ENCODE measurements at regions not wholly inside any gene's neighbourhood (a gene's known extent, or its start where the extent isn't known, plus 50 kb on each side); places are given as distances from the start of the nearest gene placed in this dataset.

DNA sequence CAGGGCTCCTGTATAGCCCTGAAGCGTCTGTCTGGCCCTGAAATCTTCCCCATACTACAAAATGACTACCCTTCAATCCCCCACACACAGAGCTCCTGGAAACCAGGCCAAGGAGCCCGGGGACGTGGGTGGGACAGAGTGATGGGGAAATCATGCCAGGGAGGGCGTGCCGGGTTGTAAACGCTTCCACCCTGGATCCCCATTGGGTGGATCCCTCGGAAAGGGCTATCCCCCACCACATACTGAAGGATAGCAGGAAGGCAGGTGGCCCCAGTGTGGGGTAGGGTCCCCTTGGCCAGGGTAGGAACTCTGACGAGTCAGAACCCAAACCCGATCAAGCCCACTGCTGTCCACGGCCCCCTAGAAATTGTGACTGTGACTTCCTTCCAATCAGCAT lies 91.7 kb downstream of the INHBB start:
- Histone ChIP-seq H3K4me1 (peaks cover 0 to 12% (median 6%) of the 10 kb centered on the region in 3 donors), H3K9me3 (no peaks in the 10 kb centered on the region), H3K27me3 (peaks cover 62% of the 10 kb centered on the region), H3K27ac (no peak overlapping the region), H3K36me3 (no peaks in the 10 kb centered on the region), H3K4me3 (no peak overlapping the region)
- no peak for TF ChIP-seq POLR2AphosphoS5 (IDR thresholded peaks at IDR 0.05)
- 53% methylated on average over 3 of the region's 10 CpGs; no CpG with 5 or more reads in 1 of the 2 donors for WGBS, 2 donors (ENCODE audit: low coverage in 1 of 2)
- no peak for ATAC-seq

DNA sequence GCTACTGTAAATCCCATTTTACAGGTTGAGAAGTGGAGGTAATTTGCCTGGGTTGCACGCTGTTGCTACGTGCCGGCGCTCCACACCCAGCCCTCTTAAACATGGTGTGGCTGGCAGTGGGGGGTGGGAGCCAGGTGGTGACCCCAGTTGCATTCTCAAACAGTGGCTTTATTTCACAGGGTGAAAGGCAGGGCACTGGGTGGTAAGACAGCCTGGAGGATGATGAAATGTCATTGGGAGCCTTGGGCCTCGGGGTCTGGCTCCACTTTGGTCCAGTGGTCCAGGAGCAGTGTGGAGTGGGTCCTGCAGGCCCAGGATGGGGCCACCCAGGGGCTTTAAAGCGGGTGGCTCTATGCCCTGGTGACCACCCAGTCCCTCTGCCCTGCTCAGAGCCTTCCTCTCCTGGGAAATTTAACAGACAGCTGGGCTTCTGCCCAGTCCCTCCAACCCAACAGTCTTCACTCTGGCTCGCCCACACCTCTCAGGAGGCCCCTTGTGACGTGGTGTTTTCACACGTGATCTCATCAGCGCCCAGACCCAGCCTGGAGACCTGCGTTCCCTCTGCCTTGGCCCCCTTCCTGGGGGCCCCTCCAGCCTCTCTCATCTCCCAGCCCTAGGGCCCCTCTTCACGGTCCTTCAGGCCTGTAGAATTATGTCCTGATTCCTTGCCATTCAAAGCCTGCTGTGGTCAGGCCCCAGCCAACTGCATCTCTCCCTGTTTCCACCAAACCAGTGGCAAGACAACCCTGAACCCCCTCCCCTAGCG lies 92.5 kb downstream of the INHBB start:
- TF ChIP-seq POLR2A (IDR thresholded peaks at IDR 0.05) (no peak), POLR2AphosphoS5 (IDR thresholded peaks at IDR 0.05) (no peak), EP300 (IDR thresholded peaks at IDR 0.05) (no peak)
- Histone ChIP-seq H3K27me3 (peaks cover 66% of the 10 kb centered on the region), H3K9me3 (no peaks in the 10 kb centered on the region), H3K4me1 (peaks cover 0 to 18% (median 11%) of the 10 kb centered on the region in 3 donors), H3K27ac (no peak overlapping the region), H3K4me3 (no peak overlapping the region), H3K36me3 (no peaks in the 10 kb centered on the region)
- ATAC-seq: no peak
- 81 to 92% methylated on average over 6 to 7 of the region's 13 CpGs for WGBS, 2 donors (ENCODE audit: low coverage in 1 of 2)

DNA sequence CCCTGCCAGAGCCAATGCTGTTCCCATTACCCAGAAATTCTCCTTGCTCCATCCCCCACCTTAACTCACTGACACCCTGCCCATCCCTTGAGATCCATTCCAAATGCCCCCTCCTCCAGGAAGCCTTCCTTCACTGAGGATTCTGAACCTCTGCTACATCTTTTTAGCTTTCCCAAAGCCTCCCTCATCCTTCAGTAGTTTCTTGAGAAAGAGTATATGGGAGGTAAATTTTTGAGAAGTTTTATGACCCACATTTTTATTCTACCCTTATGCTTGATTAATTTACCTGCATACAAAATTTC lies 93.1 kb downstream of the INHBB start:
- Histone ChIP-seq H3K27me3 (peaks cover 66% of the 10 kb centered on the region), H3K4me3 (no peak overlapping the region)
- no peak for TF ChIP-seq POLR2AphosphoS5 (IDR thresholded peaks at IDR 0.05)
- TF ChIP-seq, protein P1, sequence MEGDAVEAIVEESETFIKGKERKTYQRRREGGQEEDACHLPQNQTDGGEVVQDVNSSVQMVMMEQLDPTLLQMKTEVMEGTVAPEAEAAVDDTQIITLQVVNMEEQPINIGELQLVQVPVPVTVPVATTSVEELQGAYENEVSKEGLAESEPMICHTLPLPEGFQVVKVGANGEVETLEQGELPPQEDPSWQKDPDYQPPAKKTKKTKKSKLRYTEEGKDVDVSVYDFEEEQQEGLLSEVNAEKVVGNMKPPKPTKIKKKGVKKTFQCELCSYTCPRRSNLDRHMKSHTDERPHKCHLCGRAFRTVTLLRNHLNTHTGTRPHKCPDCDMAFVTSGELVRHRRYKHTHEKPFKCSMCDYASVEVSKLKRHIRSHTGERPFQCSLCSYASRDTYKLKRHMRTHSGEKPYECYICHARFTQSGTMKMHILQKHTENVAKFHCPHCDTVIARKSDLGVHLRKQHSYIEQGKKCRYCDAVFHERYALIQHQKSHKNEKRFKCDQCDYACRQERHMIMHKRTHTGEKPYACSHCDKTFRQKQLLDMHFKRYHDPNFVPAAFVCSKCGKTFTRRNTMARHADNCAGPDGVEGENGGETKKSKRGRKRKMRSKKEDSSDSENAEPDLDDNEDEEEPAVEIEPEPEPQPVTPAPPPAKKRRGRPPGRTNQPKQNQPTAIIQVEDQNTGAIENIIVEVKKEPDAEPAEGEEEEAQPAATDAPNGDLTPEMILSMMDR (IDR thresholded peaks at IDR 0.05): no peak
- no peak for TF ChIP-seq EP300 (IDR thresholded peaks at IDR 0.05)
- no peak for TF ChIP-seq POLR2A (IDR thresholded peaks at IDR 0.05)

DNA sequence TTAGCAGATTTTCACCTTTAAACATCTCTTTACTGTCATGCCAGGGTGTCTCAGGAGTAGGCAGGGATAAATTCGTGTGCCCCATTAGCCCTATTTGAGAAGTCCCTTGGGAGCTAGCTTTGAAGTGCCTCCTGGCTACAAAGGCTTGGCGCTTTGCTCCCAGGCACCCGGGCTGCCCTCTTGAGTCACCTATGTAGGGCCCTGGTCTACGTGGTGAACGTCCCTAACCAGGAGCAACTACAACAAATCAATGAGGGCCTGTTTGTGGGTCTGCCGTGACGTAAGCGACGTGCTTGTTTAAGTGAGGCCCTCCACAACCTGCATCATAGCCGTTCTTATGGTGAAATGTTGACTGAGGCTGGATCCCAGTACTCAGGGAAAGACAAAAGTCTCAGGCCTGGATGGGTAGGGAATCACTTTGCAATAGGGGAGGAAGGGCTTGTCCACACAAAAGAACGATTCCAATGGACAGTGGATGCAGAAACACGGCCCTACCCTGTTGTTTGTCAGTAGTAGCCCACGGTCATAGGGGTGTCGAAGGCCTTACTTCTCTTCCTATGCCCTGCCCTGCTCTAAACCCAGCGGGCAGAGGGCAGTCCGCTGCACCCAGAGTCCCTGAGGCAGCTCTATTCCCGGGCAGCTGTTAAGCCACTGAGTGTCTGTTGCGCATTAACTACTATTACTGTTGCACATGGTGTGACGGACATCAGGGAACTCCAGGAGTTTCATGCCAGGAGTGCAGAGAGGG lies 93.9 kb downstream of the INHBB start:
- Histone ChIP-seq H3K4me1 (peaks cover 0 to 18% (median 11%) of the 10 kb centered on the region in 3 donors), H3K36me3 (no peaks in the 10 kb centered on the region), H3K27me3 (peaks cover 70% of the 10 kb centered on the region), H3K4me3 (no peak overlapping the region), H3K9me3 (no peaks in the 10 kb centered on the region), H3K27ac (no peak overlapping the region)
- ATAC-seq: no peak
- TF ChIP-seq POLR2AphosphoS5 (IDR thresholded peaks at IDR 0.05): no peak
- no peak for TF ChIP-seq EP300 (IDR thresholded peaks at IDR 0.05)
- TF ChIP-seq POLR2A (IDR thresholded peaks at IDR 0.05): no peak
- TF ChIP-seq, protein P1 (IDR thresholded peaks at IDR 0.05): no peak
- whole genome bisulfite sequencing, 2 donors (ENCODE audit: low coverage in 1 of 2): 89% methylated on average over 4 of the region's 19 CpGs; no CpG with 5 or more reads in 1 of the 2 donors

More for the DNA sequence above, 93.1 kb downstream of the INHBB start:
- H3K27ac ChIP-seq: no peak overlapping the region
- no peaks in the 10 kb centered on the region for H3K36me3 ChIP-seq
- H3K9me3 ChIP-seq: no peaks in the 10 kb centered on the region
- no peak for ATAC-seq
- peaks cover 0 to 18% (median 11%) of the 10 kb centered on the region in 3 donors for H3K4me1 ChIP-seq

DNA sequence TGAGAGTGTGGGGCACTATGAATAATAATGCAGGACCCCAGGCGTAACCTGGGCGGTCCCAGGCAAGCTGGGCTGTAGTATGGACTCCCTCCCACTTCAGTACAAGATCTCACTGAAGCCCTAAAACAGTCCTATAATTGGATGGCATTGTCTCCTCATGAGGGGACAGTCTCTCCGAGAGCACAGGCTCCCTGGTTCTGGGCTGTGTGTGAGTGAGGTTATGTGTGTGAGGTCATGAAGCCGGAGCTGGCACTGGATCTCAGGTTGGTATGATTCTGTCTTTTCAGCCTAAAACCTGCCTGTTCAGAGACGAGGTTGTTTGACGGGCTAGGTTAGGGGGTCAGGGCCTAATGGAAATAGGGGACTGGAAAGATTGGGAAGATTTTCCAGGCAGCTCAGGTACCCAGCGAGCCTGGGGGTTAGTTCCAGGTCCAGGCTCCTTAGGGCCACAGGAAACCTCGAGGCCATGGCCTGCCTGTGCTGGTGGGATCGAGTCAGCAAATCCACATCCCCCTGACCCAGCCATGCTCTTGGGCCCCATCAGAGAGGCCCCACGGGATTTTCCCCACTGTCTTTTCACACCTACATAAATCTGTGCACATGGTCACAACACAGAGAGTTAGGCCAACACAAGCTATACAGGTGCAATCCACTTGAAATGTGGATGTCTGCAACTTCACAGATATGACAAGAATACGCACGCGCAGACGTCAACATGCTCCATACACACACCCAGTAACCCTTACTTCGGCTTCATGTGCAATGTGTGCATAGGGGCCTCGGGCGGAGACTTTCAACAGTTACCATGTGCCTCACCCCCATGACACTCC lies 94.8 kb downstream of the INHBB start:
- Histone ChIP-seq H3K4me1 (peaks cover 0 to 18% (median 11%) of the 10 kb centered on the region in 3 donors), H3K27ac (no peak overlapping the region), H3K27me3 (peaks cover 70% of the 10 kb centered on the region), H3K36me3 (no peaks in the 10 kb centered on the region), H3K4me3 (no peak overlapping the region), H3K9me3 (no peaks in the 10 kb centered on the region)
- no peak for TF ChIP-seq EP300 (IDR thresholded peaks at IDR 0.05)
- TF ChIP-seq, protein P1 (IDR thresholded peaks at IDR 0.05): no peak
- no peak for TF ChIP-seq POLR2A (IDR thresholded peaks at IDR 0.05)
- no peak for TF ChIP-seq POLR2AphosphoS5 (IDR thresholded peaks at IDR 0.05)
- no peak for ATAC-seq
- 93 to 94% methylated on average over 9 to 16 of the region's 17 CpGs for WGBS, 2 donors (ENCODE audit: low coverage in 1 of 2)

Measured in gastroesophageal sphincter (tissue), 4 donors.